ENCODE measurements at regions not wholly inside any gene's neighbourhood (a gene's known extent, or its start where the extent isn't known, plus 50 kb on each side); places are given as distances from the start of the nearest gene placed in this dataset.

GRCh38 chr1:189185097-189185496 lies 1292.6 kb downstream of the BRINP3 start:
- H3K9me3 ChIP-seq (ENCODE audit: control insufficient read depth in 2 of 3, insufficient read depth in 1 of 3, low read length in 3 of 3), result no peaks in the 10 kb centered on the region
- intact Hi-C loops (cut with DNase I), result no loop called here
- FAIRE-seq, result no peak
- DNase-seq, result no peak
- no peak overlapping the region for H3K9ac ChIP-seq (ENCODE audit: low read length in 3 of 3)
- no peaks in the 10 kb centered on the region for H3K4me1 ChIP-seq (ENCODE audit: control insufficient read depth in 2 of 3, insufficient read depth in 2 of 3, low read depth in 1 of 3, low read length in 3 of 3)
- H3K36me3 ChIP-seq (ENCODE audit: control insufficient read depth in 2 of 3, insufficient read depth in 3 of 3, low read length in 3 of 3), result no peaks in the 10 kb centered on the region
- H3K27me3 ChIP-seq (ENCODE audit: control insufficient read depth, insufficient read depth, low read length), result no peaks in the 10 kb centered on the region
- no peak overlapping the region for H3K4me3 ChIP-seq (ENCODE audit: low read length in 3 of 3)
- no peak for TF ChIP-seq CTCF (IDR thresholded peaks at IDR 0.05; ENCODE audit: borderline replicate concordance, extremely low read depth, insufficient read depth)
- H3K27ac ChIP-seq (ENCODE audit: low read depth in 2 of 2, low read length in 2 of 2), result no peak overlapping the region

- H3K4me1 ChIP-seq (ENCODE audit: control insufficient read depth in 2 of 3, insufficient read depth in 2 of 3, low read depth in 1 of 3, low read length in 3 of 3), result no peaks in the 10 kb centered on the region
- H3K4me3 ChIP-seq (ENCODE audit: low read length in 3 of 3), result no peak overlapping the region
- no peak overlapping the region for H3K9ac ChIP-seq (ENCODE audit: low read length in 3 of 3)
- H3K36me3 ChIP-seq (ENCODE audit: control insufficient read depth in 2 of 3, insufficient read depth in 3 of 3, low read length in 3 of 3), result no peaks in the 10 kb centered on the region
- FAIRE-seq (no peak), DNase-seq (no peak)
- no peaks in the 10 kb centered on the region for H3K9me3 ChIP-seq (ENCODE audit: control insufficient read depth in 2 of 3, insufficient read depth in 1 of 3, low read length in 3 of 3)
- intact Hi-C loops (cut with DNase I), result no loop called here
- H3K27me3 ChIP-seq (ENCODE audit: control insufficient read depth, insufficient read depth, low read length), result no peaks in the 10 kb centered on the region
- no peak for TF ChIP-seq CTCF (IDR thresholded peaks at IDR 0.05; ENCODE audit: borderline replicate concordance, extremely low read depth, insufficient read depth)
- no peak overlapping the region for H3K27ac ChIP-seq (ENCODE audit: low read depth in 2 of 2, low read length in 2 of 2)
Observed at GRCh38 chr1:189192741-189193520, 1284.7 kb downstream of the BRINP3 start.

- FAIRE-seq, result no peak
- no peak for TF ChIP-seq CTCF (IDR thresholded peaks at IDR 0.05; ENCODE audit: borderline replicate concordance, extremely low read depth, insufficient read depth)
Observed at GRCh38 chr1:189205863-189206262, 1271.8 kb downstream of the BRINP3 start.

More at GRCh38 chr1:189205863-189206262, 1271.8 kb downstream of the BRINP3 start:
- Histone ChIP-seq H3K36me3 (ENCODE audit: control insufficient read depth in 2 of 3, insufficient read depth in 3 of 3, low read length in 3 of 3) (no peaks in the 10 kb centered on the region), H3K4me1 (ENCODE audit: control insufficient read depth in 2 of 3, insufficient read depth in 2 of 3, low read depth in 1 of 3, low read length in 3 of 3) (no peaks in the 10 kb centered on the region), H3K27me3 (ENCODE audit: control insufficient read depth, insufficient read depth, low read length) (no peaks in the 10 kb centered on the region), H3K9ac (ENCODE audit: low read length in 3 of 3) (no peak overlapping the region), H3K9me3 (ENCODE audit: control insufficient read depth in 2 of 3, insufficient read depth in 1 of 3, low read length in 3 of 3) (no peaks in the 10 kb centered on the region), H3K27ac (ENCODE audit: low read depth in 2 of 2, low read length in 2 of 2) (no peak overlapping the region), H3K4me3 (ENCODE audit: low read length in 3 of 3) (no peak overlapping the region)
- intact Hi-C loops (cut with DNase I), result no loop called here
- no peak for DNase-seq
